GM12878 (cell line): ENCODE measurements at regions not wholly inside any gene's neighbourhood (a gene's known extent, or its start where the extent isn't known, plus 50 kb on each side); places are given as distances from the start of the nearest gene placed in this dataset.

Experiments used
- EGR1 ChIP-seq, 2 experiments: IDR thresholded peaks; 1 replicate in 1 of 2; 2 replicates in 1 of 2; pipeline ENCODE4 v1.6.1; 2011 to 2012; ENCODE audit warnings: low read depth in 2 of 2, low read length in 2 of 2, borderline replicate concordance in 1 of 2, mild to moderate bottlenecking in 1 of 2, moderate library complexity in 1 of 2
- NRF1 ChIP-seq: conservative IDR thresholded peaks from 2 replicates; pipeline ENCODE4 v1.6.1; 2011; ENCODE audit warnings: mild to moderate bottlenecking, low read depth, low read length, improper control_type of control experiment
- POLR2A ChIP-seq: IDR thresholded peaks from 2 replicates; pipeline ENCODE4 v1.6.1; 2011; ENCODE audit warnings: low read depth, mild to moderate bottlenecking, low read length
- POLR2AphosphoS2 ChIP-seq: IDR thresholded peaks from 2 replicates; pipeline ENCODE4 v1.6.1; 2011; ENCODE audit warnings: low read depth, mild to moderate bottlenecking, low read length, improper control_type of control experiment, moderate library complexity
- PRDM15 ChIP-seq: fragments of 450-650 bp; formaldehyde crosslinking; IDR thresholded peaks from 2 replicates; pipeline ENCODE4 v1.4.0; 2020; ENCODE audit warnings: mild to moderate bottlenecking, moderate library complexity
- SMAD1 ChIP-seq: fragments of 450-650 bp; IDR thresholded peaks from 2 replicates; pipeline ENCODE4 v1.6.1; 2018; ENCODE audit warnings: mild to moderate bottlenecking, low read depth; ENCODE audit not compliant: partially characterized antibody
- SMAD5 ChIP-seq: IDR thresholded peaks from 2 replicates; pipeline ENCODE4 v1.6.1; 2016; ENCODE audit warnings: antibody characterized with exemption, low read depth
- ZBTB33 ChIP-seq: fragments of 450-650 bp; IDR thresholded peaks from 2 replicates; pipeline ENCODE4 v1.6.1; 2017; ENCODE audit warnings: mild to moderate bottlenecking
- ZNF207 ChIP-seq: fragments of 450-650 bp; IDR thresholded peaks from 2 replicates; pipeline ENCODE4 v1.6.1; 2014; ENCODE audit warnings: antibody characterized with exemption, mild to moderate bottlenecking, borderline replicate concordance

DNA sequence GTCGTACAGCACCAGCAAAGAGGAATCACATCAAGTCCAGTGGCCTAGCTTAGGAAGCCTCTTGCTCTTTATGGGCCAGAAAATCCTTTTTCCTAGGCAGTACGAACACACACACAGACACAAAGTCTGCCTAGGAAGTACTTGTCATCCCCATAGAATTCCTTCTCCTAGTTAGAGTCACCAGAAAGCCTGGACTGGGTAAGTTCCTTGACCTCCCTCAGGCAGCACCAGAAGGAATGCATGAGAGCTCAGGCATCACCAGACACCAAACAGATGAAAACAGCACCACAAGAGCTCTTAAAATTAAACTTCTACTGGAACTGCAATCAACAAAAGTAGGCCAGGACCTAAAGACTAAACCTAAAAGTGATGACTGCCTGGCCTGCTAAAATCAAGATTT is 192.9 kb upstream of the CCDC54 start (continued):
- TF ChIP-seq PRDM15 (no peak), SMAD5 (no peak), ZNF207 (no peak), ZBTB33 (no peak), NRF1 (no peak), POLR2A (no peak), POLR2AphosphoS2 (no peak), SMAD1 (no peak), EGR1 (IDR thresholded peaks at IDR 0.05; ENCODE audit: borderline replicate concordance in 1 of 2, low read depth in 2 of 2, low read length in 2 of 2) (no peak)
